ENCODE measurements at regions not wholly inside any gene's neighbourhood (a gene's known extent, or its start where the extent isn't known, plus 50 kb on each side); places are given as distances from the start of the nearest gene placed in this dataset.

DNA sequence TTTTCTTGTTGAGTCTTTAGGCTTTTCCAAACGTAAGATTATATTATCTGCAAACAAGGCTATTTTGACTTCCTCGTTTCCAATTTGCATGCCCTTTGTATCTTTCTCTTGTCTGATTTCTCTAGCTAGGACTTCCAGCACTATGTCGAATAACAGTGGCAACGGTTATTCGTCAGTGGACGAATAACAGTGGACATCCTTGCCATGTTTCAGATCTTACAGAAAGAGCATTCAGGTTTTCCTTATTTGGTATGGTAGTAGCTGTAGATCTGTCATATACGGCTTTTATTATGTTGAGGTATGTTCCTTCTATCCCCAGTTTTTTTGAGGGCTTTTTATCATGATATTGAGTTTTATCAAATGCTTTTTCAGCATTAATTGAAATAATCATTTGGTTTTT lies 634.6 kb upstream of the ADGRL3 start:
- Histone ChIP-seq H3K4me3 (ENCODE audit: low read length) (no peak overlapping the region), H3K27me3 (ENCODE audit: control insufficient read depth, insufficient read depth, low read length) (no peaks in the 10 kb centered on the region), H3K9me3 (ENCODE audit: control insufficient read depth, low read depth, low read length) (no peaks in the 10 kb centered on the region), H3K27ac (ENCODE audit: low read length) (no peak overlapping the region), H3K9ac (ENCODE audit: low read length) (no peak overlapping the region), H3K4me1 (ENCODE audit: control insufficient read depth, low read depth, low read length) (peaks cover 8% of the 10 kb centered on the region), H3K36me3 (ENCODE audit: control insufficient read depth, low read depth, low read length) (no peaks in the 10 kb centered on the region)

DNA sequence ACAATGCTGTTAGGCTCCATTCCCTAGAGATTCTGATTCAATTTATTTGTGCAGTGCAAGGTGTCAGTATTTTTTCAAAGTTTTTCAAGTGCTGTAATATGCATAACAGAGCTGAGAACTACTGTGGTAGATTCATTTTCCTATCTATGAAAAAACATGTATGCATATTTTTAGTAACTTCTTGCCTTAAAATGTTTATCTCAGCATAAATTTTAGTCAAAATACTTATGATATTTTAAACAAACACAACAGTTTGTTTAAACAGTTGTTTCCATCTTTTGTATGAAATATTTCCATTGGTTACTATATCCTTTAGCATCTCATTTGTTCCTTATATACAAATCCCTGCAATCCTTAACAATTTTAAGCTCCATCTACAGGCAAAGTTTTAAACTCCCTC lies 624.8 kb upstream of the ADGRL3 start:
- Histone ChIP-seq H3K9ac (ENCODE audit: low read length) (no peak overlapping the region), H3K4me1 (ENCODE audit: control insufficient read depth, low read depth, low read length) (no peaks in the 10 kb centered on the region), H3K36me3 (ENCODE audit: control insufficient read depth, low read depth, low read length) (no peaks in the 10 kb centered on the region), H3K27me3 (ENCODE audit: control insufficient read depth, insufficient read depth, low read length) (no peaks in the 10 kb centered on the region), H3K27ac (ENCODE audit: low read length) (no peak overlapping the region), H3K4me3 (ENCODE audit: low read length) (no peak overlapping the region), H3K9me3 (ENCODE audit: control insufficient read depth, low read depth, low read length) (no peaks in the 10 kb centered on the region)

DNA sequence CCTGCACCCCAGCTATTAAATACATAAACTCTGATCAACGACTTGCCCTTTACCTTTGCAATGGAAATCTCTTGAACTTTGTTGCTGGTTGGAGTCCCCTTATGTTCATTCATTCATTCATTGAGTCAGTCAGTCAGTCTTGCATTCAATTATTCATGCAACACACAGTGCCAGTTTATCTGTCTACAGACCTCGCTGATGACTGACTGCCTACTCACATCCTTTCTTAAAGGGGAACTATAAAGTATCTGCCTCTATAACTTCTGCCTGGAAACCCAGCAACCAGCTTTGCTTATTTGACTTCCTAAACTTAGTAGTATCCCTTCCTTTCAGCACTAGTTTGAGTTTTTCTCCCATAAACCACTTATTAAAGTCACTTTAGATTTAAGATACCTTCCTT lies 620.8 kb upstream of the ADGRL3 start:
- Histone ChIP-seq H3K27me3 (ENCODE audit: control insufficient read depth, insufficient read depth, low read length) (no peaks in the 10 kb centered on the region), H3K36me3 (ENCODE audit: control insufficient read depth, low read depth, low read length) (no peaks in the 10 kb centered on the region), H3K27ac (ENCODE audit: low read length) (no peak overlapping the region), H3K4me1 (ENCODE audit: control insufficient read depth, low read depth, low read length) (no peaks in the 10 kb centered on the region), H3K9ac (ENCODE audit: low read length) (no peak overlapping the region), H3K4me3 (ENCODE audit: low read length) (no peak overlapping the region), H3K9me3 (ENCODE audit: control insufficient read depth, low read depth, low read length) (no peaks in the 10 kb centered on the region)

DNA sequence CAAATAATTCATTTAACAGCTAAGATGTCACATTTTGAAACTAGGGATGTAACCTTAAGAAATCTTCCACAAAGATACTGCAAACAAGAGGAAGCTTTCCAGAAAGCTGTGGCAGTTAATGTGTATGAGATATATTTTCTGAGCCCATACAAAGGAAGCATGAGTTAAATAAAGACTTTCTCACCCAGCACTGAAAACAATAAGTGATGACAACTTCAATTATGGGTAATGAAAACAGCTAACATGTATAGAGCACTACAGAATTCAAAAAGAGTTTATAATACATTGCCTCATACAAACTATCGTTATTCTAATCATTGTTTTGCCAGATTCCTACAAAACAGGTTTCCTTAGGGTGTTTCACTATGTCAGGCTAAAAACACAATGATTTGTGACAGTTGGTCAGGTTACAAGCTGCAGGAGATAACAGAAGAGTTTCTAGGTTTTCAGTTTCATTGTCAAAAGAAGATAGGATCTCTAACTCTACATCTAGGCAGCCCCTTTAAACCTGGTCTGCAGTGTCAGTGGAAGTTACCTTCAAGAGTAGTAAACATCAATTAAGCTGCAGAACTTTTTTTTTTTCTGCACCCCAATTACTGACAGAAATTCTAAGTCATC lies 618.1 kb upstream of the ADGRL3 start:
- Histone ChIP-seq H3K9me3 (ENCODE audit: control insufficient read depth, low read depth, low read length) (no peaks in the 10 kb centered on the region), H3K9ac (ENCODE audit: low read length) (no peak overlapping the region), H3K27ac (ENCODE audit: low read length) (no peak overlapping the region), H3K36me3 (ENCODE audit: control insufficient read depth, low read depth, low read length) (no peaks in the 10 kb centered on the region), H3K27me3 (ENCODE audit: control insufficient read depth, insufficient read depth, low read length) (no peaks in the 10 kb centered on the region), H3K4me3 (ENCODE audit: low read length) (no peak overlapping the region), H3K4me1 (ENCODE audit: control insufficient read depth, low read depth, low read length) (no peaks in the 10 kb centered on the region)

DNA sequence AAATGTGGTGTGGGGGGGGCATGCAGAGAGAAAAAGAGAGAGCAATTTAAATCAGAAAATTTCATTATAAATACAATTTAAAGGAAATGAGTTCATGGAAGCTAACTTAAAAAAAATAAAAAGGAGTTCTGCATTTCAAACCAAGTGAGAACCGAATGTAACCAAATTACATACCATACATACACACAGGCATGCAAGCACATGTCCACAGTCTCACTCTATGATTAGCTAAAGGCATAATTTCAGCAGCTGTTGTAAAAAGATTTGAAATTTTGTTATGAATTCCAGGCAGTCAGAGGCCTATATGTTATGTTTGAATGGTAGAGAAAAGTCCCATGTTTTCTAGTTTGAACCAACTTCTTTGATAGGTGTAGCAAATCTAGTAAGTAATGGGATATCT lies 611.6 kb upstream of the ADGRL3 start:
- Histone ChIP-seq H3K4me3 (ENCODE audit: low read length) (no peak overlapping the region), H3K4me1 (ENCODE audit: control insufficient read depth, low read depth, low read length) (no peaks in the 10 kb centered on the region), H3K27ac (ENCODE audit: low read length) (no peak overlapping the region), H3K9me3 (ENCODE audit: control insufficient read depth, low read depth, low read length) (no peaks in the 10 kb centered on the region), H3K9ac (ENCODE audit: low read length) (no peak overlapping the region), H3K27me3 (ENCODE audit: control insufficient read depth, insufficient read depth, low read length) (no peaks in the 10 kb centered on the region), H3K36me3 (ENCODE audit: control insufficient read depth, low read depth, low read length) (no peaks in the 10 kb centered on the region)

DNA sequence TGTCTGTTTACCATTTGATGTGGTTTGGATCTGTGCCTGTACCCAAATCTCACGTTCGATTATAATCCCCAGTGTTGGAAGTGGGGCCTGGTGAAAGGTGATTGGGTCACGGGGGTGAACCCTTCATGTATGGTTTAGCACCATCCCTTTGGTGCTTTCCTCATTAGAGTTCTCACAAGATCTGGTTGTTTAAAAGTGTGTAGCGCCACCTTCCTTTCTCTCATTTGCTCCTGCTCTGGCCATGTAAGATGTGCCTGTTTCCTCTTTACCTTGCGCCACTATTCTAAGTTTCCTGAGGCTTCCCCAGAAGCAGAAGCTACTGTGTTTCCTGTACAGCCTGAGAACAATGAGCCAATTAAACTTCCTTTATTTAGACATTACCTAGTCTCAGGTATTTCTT lies 610.7 kb upstream of the ADGRL3 start:
- Histone ChIP-seq H3K27ac (ENCODE audit: low read length) (no peak overlapping the region), H3K9ac (ENCODE audit: low read length) (no peak overlapping the region), H3K9me3 (ENCODE audit: control insufficient read depth, low read depth, low read length) (no peaks in the 10 kb centered on the region), H3K4me3 (ENCODE audit: low read length) (no peak overlapping the region), H3K36me3 (ENCODE audit: control insufficient read depth, low read depth, low read length) (no peaks in the 10 kb centered on the region), H3K27me3 (ENCODE audit: control insufficient read depth, insufficient read depth, low read length) (no peaks in the 10 kb centered on the region), H3K4me1 (ENCODE audit: control insufficient read depth, low read depth, low read length) (no peaks in the 10 kb centered on the region)

DNA sequence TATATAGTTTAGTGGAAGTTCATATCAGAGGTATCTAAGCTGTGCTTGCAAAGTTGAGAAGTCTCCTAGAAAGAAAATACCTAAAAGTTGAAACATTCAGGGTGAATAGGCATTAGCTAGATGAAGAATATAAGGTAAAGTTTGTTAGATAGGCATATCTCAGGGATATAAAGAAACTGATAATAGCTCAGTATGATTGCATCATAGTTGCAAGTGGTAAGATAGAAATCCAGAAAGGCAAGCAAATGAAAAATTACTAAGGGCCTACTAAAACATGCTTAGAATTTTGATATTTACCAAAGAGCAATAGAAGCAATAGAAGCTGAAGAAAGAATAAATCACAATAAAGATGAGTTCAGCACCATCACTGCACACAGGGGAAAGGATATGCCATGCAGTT lies 610.0 kb upstream of the ADGRL3 start:
- no peak overlapping the region for H3K4me3 ChIP-seq (ENCODE audit: low read length)
- H3K9ac ChIP-seq (ENCODE audit: low read length) = no peak overlapping the region
- H3K9me3 ChIP-seq (ENCODE audit: control insufficient read depth, low read depth, low read length) = no peaks in the 10 kb centered on the region
- no peaks in the 10 kb centered on the region for H3K27me3 ChIP-seq (ENCODE audit: control insufficient read depth, insufficient read depth, low read length)
- H3K4me1 ChIP-seq (ENCODE audit: control insufficient read depth, low read depth, low read length) = no peaks in the 10 kb centered on the region
- H3K36me3 ChIP-seq (ENCODE audit: control insufficient read depth, low read depth, low read length) = no peaks in the 10 kb centered on the region
- H3K27ac ChIP-seq (ENCODE audit: low read length) = no peak overlapping the region

DNA sequence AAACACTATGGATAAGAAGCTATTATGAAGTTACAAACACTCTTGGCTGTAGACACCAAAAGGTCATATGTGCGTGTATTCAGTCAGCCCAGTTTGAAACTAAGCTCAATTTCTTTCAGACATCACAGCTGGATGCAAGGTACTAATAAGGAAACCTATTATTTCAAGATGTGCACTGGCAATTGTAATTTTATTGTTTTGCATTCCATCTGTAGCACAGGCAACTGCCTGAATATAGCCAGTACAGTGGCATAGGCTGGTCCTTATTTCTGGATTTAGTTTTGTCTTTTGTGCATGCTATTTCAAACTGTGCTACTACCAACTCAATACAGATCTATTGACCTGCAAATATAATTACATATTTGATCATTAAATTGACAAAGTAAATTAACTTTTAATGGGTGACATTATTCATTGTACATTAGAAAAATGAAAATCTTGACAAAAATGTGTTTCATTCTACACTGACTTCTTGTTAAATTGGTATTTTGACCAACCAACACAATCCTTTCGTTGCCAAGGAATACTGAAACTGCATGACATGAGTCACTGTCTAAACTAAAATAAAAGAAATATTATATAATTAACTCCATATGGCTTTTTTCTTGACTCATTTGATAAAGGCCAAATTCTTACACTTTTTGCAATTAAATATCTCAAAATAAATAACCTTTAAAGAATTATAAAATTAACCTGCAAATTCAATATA lies 594.3 kb upstream of the ADGRL3 start:
- H3K4me1 ChIP-seq (ENCODE audit: control insufficient read depth, low read depth, low read length) = no peaks in the 10 kb centered on the region
- H3K27me3 ChIP-seq (ENCODE audit: control insufficient read depth, insufficient read depth, low read length) = no peaks in the 10 kb centered on the region
- H3K9me3 ChIP-seq (ENCODE audit: control insufficient read depth, low read depth, low read length) = no peaks in the 10 kb centered on the region
- H3K9ac ChIP-seq (ENCODE audit: low read length) = no peak overlapping the region
- H3K4me3 ChIP-seq (ENCODE audit: low read length) = no peak overlapping the region
- no peaks in the 10 kb centered on the region for H3K36me3 ChIP-seq (ENCODE audit: control insufficient read depth, low read depth, low read length)
- H3K27ac ChIP-seq (ENCODE audit: low read length) = no peak overlapping the region

DNA sequence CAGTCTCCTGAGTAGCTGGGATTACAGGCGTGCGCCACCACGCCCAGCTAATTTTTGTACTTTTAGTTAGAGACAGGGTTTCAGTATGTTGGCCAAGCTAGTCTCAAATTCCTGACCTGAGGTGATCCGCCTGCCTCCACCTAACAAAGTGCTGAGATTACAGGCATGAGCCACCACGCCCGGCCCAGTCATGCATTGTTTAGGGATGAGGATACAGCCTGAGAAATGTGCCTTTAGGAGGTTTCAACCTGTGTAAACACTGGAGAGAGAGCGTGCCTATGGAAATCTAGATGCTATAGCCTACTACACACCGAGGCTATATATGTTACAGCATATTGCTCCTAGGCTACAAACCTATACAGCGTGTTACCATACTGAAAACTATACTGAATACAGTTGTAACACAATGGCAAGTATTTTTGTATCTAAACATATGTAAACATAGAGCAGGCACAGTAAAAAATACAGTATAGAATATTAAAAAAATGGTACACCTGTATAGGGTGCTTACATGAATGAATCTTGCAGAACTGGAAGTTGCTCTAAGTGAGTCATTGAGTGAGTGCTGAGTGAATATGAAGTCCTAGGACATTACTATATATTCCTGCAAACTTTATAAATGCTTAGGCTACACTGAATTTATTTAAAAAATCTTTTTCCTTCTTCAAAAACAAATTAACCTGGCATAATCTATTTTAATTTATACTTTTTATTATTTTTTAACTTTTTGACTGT lies 588.2 kb upstream of the ADGRL3 start:
- no peak overlapping the region for H3K9ac ChIP-seq (ENCODE audit: low read length)

DNA sequence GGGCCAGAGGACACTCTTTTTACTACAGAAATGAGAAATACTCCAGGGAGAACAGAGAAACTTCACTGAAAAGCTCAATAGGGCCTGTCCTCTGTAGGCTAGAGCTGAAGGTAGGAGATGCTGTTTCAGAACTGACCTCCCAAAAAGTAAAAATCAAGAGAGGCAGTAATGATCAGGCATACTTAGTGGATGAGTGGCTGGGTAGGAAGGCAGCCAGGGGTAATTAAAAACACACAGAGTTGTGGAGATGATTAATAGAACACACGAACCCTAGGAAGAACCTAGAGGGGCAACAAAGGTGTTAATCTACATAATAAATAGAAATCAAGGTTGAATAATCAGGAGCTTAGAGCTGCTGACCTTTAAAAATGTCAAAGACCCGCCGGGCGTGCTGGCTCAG lies 582.4 kb upstream of the ADGRL3 start:
- no peaks in the 10 kb centered on the region for H3K27me3 ChIP-seq (ENCODE audit: control insufficient read depth, insufficient read depth, low read length)
- no peak overlapping the region for H3K27ac ChIP-seq (ENCODE audit: low read length)
- no peaks in the 10 kb centered on the region for H3K4me1 ChIP-seq (ENCODE audit: control insufficient read depth, low read depth, low read length)
- H3K36me3 ChIP-seq (ENCODE audit: control insufficient read depth, low read depth, low read length) = no peaks in the 10 kb centered on the region
- H3K9me3 ChIP-seq (ENCODE audit: control insufficient read depth, low read depth, low read length) = no peaks in the 10 kb centered on the region
- H3K4me3 ChIP-seq (ENCODE audit: low read length) = no peak overlapping the region
- no peak overlapping the region for H3K9ac ChIP-seq (ENCODE audit: low read length)

More for the DNA sequence above, 588.2 kb upstream of the ADGRL3 start:
- Histone ChIP-seq H3K27ac (ENCODE audit: low read length) (no peak overlapping the region), H3K36me3 (ENCODE audit: control insufficient read depth, low read depth, low read length) (no peaks in the 10 kb centered on the region), H3K4me1 (ENCODE audit: control insufficient read depth, low read depth, low read length) (no peaks in the 10 kb centered on the region), H3K9me3 (ENCODE audit: control insufficient read depth, low read depth, low read length) (no peaks in the 10 kb centered on the region), H3K27me3 (ENCODE audit: control insufficient read depth, insufficient read depth, low read length) (no peaks in the 10 kb centered on the region), H3K4me3 (ENCODE audit: low read length) (no peak overlapping the region)

DNA sequence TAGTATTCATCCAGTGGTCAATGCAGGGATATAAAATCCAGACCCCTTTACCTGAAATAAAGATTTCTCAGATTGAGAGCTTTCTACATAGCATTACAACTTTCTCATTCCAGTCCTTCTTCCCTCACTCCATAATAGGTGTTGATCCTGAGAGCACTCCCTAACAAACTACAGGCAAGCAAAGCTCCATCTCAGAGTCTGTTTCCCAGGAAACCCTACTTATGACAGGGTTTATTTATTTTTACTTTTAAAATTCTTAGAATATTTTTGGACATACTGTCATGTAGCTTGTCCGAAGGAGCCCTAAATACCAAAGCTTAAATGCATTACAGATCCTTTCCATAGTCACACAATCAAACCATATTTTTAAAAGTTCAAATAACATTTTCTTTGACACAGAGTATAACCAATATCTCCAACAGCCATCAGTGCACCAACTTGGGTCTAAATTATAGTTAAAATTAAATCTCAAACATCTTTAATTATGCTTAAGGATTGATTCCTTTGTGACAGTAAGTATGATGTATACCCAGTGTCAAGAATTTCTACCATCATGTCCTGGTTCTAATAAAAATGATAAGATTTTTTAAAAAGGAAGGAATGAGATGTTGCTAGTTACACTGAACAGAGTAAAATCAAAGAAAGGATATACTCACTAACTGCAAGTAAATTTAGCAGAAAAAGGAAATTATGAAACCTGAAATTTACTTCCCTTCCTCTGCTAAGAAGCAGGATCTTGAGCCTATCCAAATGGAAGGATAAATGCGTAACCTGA lies 580.4 kb upstream of the ADGRL3 start:
- Histone ChIP-seq H3K9ac (ENCODE audit: low read length) (no peak overlapping the region), H3K36me3 (ENCODE audit: control insufficient read depth, low read depth, low read length) (no peaks in the 10 kb centered on the region), H3K27ac (ENCODE audit: low read length) (no peak overlapping the region)

More for the DNA sequence above, 580.4 kb upstream of the ADGRL3 start:
- Histone ChIP-seq H3K27me3 (ENCODE audit: control insufficient read depth, insufficient read depth, low read length) (no peaks in the 10 kb centered on the region), H3K4me1 (ENCODE audit: control insufficient read depth, low read depth, low read length) (no peaks in the 10 kb centered on the region), H3K9me3 (ENCODE audit: control insufficient read depth, low read depth, low read length) (no peaks in the 10 kb centered on the region), H3K4me3 (ENCODE audit: low read length) (no peak overlapping the region)

Measured in iPS-18a (cell line).